BJ (cell line): ENCODE measurements at regions not wholly inside any gene's neighbourhood (a gene's known extent, or its start where the extent isn't known, plus 50 kb on each side); places are given as distances from the start of the nearest gene placed in this dataset.

Source experiments
- CTCF ChIA-PET: fragments of 350-600 bp; formaldehyde crosslinking; extraction: SDS; loops from one replicate; lab custom pipeline; 2021; ENCODE audit warnings: antibody characterized with exemption, inconsistent platforms; lab: Yijun Ruan, JAX
- POLR2A ChIA-PET: fragments of 300-600 bp; sonication (Branson Sonifier 250); formaldehyde crosslinking; extraction: SDS; loops from one replicate; lab custom pipeline; 2021; ENCODE audit warnings: antibody characterized with exemption; lab: Charles Lee
- DNase-seq: peaks from one replicate; pipeline ENCODE4 v3.0.0-alpha.2; 2011; ENCODE audit warnings: low read depth
- H3K27me3 ChIP-seq: 2 replicates; pipeline ENCODE4 v1.6.0; 2011; ENCODE audit warnings: low read length; ENCODE audit not compliant: control insufficient read depth, insufficient read depth
- H3K36me3 ChIP-seq: 2 replicates; pipeline ENCODE4 v1.5.1; 2011; ENCODE audit warnings: low read length; ENCODE audit not compliant: control insufficient read depth, insufficient read depth
- H3K4me3 ChIP-seq: 2 replicates; pipeline ENCODE4 v1.5.1; 2011; ENCODE audit warnings: low read depth, mild to moderate bottlenecking, control low read depth, low read length
- CTCF ChIP-seq: IDR thresholded peaks from 2 replicates; pipeline ENCODE4 v1.5.1; 2011; ENCODE audit warnings: low read depth, mild to moderate bottlenecking, control low read depth, inconsistent platforms, low read length, moderate library complexity; ENCODE audit not compliant: insufficient read depth

- no peak for DNase-seq
- no peak overlapping the region for H3K4me3 ChIP-seq
- CTCF ChIA-PET, result no interaction called here
- no peaks in the 10 kb centered on the region; the same call in 1 of the 2 replicates for H3K27me3 ChIP-seq
- H3K36me3 ChIP-seq, result no peaks in the 10 kb centered on the region
- POLR2A ChIA-PET, result no interaction called here
- TF ChIP-seq CTCF, result no peak
Observed at GRCh38 chr2:48070415-48070814, 164.1 kb upstream of the FBXO11 start.

- DNase-seq, result no peak
- H3K27me3 ChIP-seq, result no peaks in the 10 kb centered on the region; the same call in 1 of the 2 replicates
- POLR2A ChIA-PET, result no interaction called here
- no peak overlapping the region for H3K4me3 ChIP-seq
- H3K36me3 ChIP-seq, result no peaks in the 10 kb centered on the region
- TF ChIP-seq CTCF, result no peak
- CTCF ChIA-PET, result interaction anchor here (1.2 to 1.6 kb wide), 2 partner anchors 9 to 10 kb away, joined by 3 to 4 read pairs; no protein-coding TSS in a partner anchor
Observed at GRCh38 chr2:48072583-48072982, 166.3 kb upstream of the FBXO11 start.

GRCh38 chr2:48075631-48076030 lies 169.3 kb upstream of the FBXO11 start:
- H3K27me3 ChIP-seq, result no peaks in the 10 kb centered on the region; the same call in 1 of the 2 replicates
- no peak for DNase-seq
- no peaks in the 10 kb centered on the region for H3K36me3 ChIP-seq
- CTCF ChIA-PET, result no interaction called here
- H3K4me3 ChIP-seq, result no peak overlapping the region
- TF ChIP-seq CTCF, result no peak
- POLR2A ChIA-PET, result no interaction called here

- CTCF ChIA-PET, result interaction anchor here (1.2 to 1.9 kb wide), 3 partner anchors 9 to 26 kb away, joined by 4 to 5 read pairs (median 5); no protein-coding TSS in a partner anchor
Observed at GRCh38 chr2:48080534-48081316, 174.4 kb upstream of the FBXO11 start.

More at GRCh38 chr2:48080534-48081316, 174.4 kb upstream of the FBXO11 start:
- H3K36me3 ChIP-seq, result no peaks in the 10 kb centered on the region
- TF ChIP-seq CTCF, result no peak
- H3K4me3 ChIP-seq, result no peak overlapping the region
- POLR2A ChIA-PET, result no interaction called here
- DNase-seq, result no peak
- H3K27me3 ChIP-seq, result no peaks in the 10 kb centered on the region
